GM12878 (cell line): ENCODE measurements at regions not wholly inside any gene's neighbourhood (a gene's known extent, or its start where the extent isn't known, plus 50 kb on each side); places are given as distances from the start of the nearest gene placed in this dataset.

Source experiments
- ATF7 ChIP-seq: fragments of 450-650 bp; IDR thresholded peaks from 2 replicates; pipeline ENCODE4 v1.6.1; 2016; ENCODE audit warnings: low read depth, mild to moderate bottlenecking
- CUX1 ChIP-seq: IDR thresholded peaks from 2 replicates; pipeline ENCODE4 v1.6.1; 2012; ENCODE audit warnings: improper control_type of control experiment, low read depth, low read length; ENCODE audit not compliant: insufficient replicate concordance
- MTA2 ChIP-seq: fragments of 450-650 bp; IDR thresholded peaks from 2 replicates; pipeline ENCODE4 v1.6.1; 2016; ENCODE audit warnings: low read depth, mild to moderate bottlenecking, moderate library complexity
- NR2C1 ChIP-seq: fragments of 450-650 bp; IDR thresholded peaks from 2 replicates; pipeline ENCODE4 v1.6.1; 2017; ENCODE audit warnings: antibody characterized with exemption, mild to moderate bottlenecking, moderate library complexity
- PML ChIP-seq: IDR thresholded peaks from 2 replicates; pipeline ENCODE4 v1.6.1; 2012; ENCODE audit warnings: low read length, inconsistent platforms
- SMAD1 ChIP-seq: fragments of 450-650 bp; IDR thresholded peaks from 2 replicates; pipeline ENCODE4 v1.6.1; 2018; ENCODE audit warnings: mild to moderate bottlenecking, low read depth; ENCODE audit not compliant: partially characterized antibody
- YBX1 ChIP-seq: fragments of 450-650 bp; IDR thresholded peaks from 2 replicates; pipeline ENCODE4 v1.6.1; 2016; ENCODE audit warnings: antibody characterized with exemption
- TF ChIP-seq, protein P1 (sequence below), 3 experiments: IDR thresholded peaks in 2 of 3; conservative IDR thresholded peaks in 1 of 3; 2 replicates each; pipeline ENCODE4 v1.5.1; 2011; ENCODE audit warnings: low read depth in 3 of 3, low read length in 3 of 3, mild to moderate bottlenecking in 3 of 3, control low read depth in 2 of 3, moderate library complexity in 2 of 3, inconsistent platforms in 1 of 3, mixed read lengths in 1 of 3; ENCODE audit not compliant: control insufficient read depth in 2 of 3, insufficient read depth in 1 of 3; ENCODE audit errors: extremely low read depth in 1 of 3

GRCh38 chr13:21932578-21932977, 261.7 kb downstream of the FGF9 start (continued):
- TF ChIP-seq, protein P1, sequence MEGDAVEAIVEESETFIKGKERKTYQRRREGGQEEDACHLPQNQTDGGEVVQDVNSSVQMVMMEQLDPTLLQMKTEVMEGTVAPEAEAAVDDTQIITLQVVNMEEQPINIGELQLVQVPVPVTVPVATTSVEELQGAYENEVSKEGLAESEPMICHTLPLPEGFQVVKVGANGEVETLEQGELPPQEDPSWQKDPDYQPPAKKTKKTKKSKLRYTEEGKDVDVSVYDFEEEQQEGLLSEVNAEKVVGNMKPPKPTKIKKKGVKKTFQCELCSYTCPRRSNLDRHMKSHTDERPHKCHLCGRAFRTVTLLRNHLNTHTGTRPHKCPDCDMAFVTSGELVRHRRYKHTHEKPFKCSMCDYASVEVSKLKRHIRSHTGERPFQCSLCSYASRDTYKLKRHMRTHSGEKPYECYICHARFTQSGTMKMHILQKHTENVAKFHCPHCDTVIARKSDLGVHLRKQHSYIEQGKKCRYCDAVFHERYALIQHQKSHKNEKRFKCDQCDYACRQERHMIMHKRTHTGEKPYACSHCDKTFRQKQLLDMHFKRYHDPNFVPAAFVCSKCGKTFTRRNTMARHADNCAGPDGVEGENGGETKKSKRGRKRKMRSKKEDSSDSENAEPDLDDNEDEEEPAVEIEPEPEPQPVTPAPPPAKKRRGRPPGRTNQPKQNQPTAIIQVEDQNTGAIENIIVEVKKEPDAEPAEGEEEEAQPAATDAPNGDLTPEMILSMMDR (IDR thresholded peaks at IDR 0.05 in 2 of 3, conservative IDR thresholded peaks at IDR 0.05 in 1 of 3; ENCODE audit: control insufficient read depth in 2 of 3, extremely low read depth in 1 of 3, insufficient read depth in 1 of 3, low read depth in 3 of 3, low read length in 3 of 3): no peak
- no peak for TF ChIP-seq CUX1
- no peak for TF ChIP-seq NR2C1
- TF ChIP-seq SMAD1: no peak
- no peak for TF ChIP-seq YBX1
- TF ChIP-seq PML: no peak
- no peak for TF ChIP-seq ATF7
- no peak for TF ChIP-seq MTA2
